Neural cell (in vitro differentiated cells): ENCODE measurements at regions not wholly inside any gene's neighbourhood (a gene's known extent, or its start where the extent isn't known, plus 50 kb on each side); places are given as distances from the start of the nearest gene placed in this dataset.

Experiments used
- H2AFZ ChIP-seq: fragments of 200-600, 300-800 bp; sonication (generic), shearing (Covaris generic); 2 replicates; pipeline ENCODE4 v1.6.0; 2014; ENCODE audit warnings: low read depth, mild to moderate bottlenecking, antibody characterized with exemption, low read length, moderate library complexity
- H3F3A ChIP-seq: fragments of 200-600 bp; shearing (Covaris generic); 2 replicates; pipeline ENCODE4 v1.6.1; 2016; ENCODE audit warnings: mild to moderate bottlenecking, moderate library complexity, mixed read lengths, antibody characterized with exemption, low read length; ENCODE audit not compliant: insufficient read depth, poor library complexity, severe bottlenecking
- H3K27ac ChIP-seq: fragments of 200-600, 300-800 bp; sonication (generic), shearing (Covaris generic); 2 replicates; pipeline ENCODE4 v1.5.1; 2014; ENCODE audit warnings: mild to moderate bottlenecking, low read length, moderate library complexity
- H3K27me3 ChIP-seq: fragments of 300-800, 200-600 bp; sonication (generic), shearing (Covaris generic); 2 replicates; pipeline ENCODE4 v1.6.0; 2014; ENCODE audit warnings: mild to moderate bottlenecking, low read depth, low read length, moderate library complexity; ENCODE audit not compliant: insufficient read depth
- H3K36me3 ChIP-seq: fragments of 300-800, 200-600 bp; sonication (generic), shearing (Covaris generic); 2 replicates; pipeline ENCODE4 v1.5.1; 2014; ENCODE audit warnings: mild to moderate bottlenecking, antibody characterized with exemption, low read length, moderate library complexity; ENCODE audit not compliant: insufficient read depth
- H3K4me2 ChIP-seq: fragments of 300-800, 200-600 bp; sonication (generic), shearing (Covaris generic); 2 replicates; pipeline ENCODE4 v1.6.0; 2014; ENCODE audit warnings: mild to moderate bottlenecking, low read length
- H3K4me3 ChIP-seq: fragments of 300-800, 200-600 bp; sonication (generic), shearing (Covaris generic); 2 replicates; pipeline ENCODE4 v1.5.1; 2014; ENCODE audit warnings: mild to moderate bottlenecking, low read length, moderate library complexity
- H3K79me2 ChIP-seq: fragments of 200-600 bp; shearing (Covaris generic); replicated peaks from 2 replicates; pipeline ENCODE4 v1.6.0; 2014; ENCODE audit warnings: mild to moderate bottlenecking, low read length, moderate library complexity; ENCODE audit not compliant: insufficient read depth
- H3K9ac ChIP-seq: fragments of 300-800, 200-600 bp; sonication (generic), shearing (Covaris generic); 2 replicates; pipeline ENCODE4 v1.6.1; 2016; ENCODE audit warnings: mild to moderate bottlenecking, low read length, mixed read lengths
- H3K9me2 ChIP-seq: fragments of 200-600 bp; shearing (Covaris generic); 2 replicates; pipeline ENCODE4 v1.6.1; 2016; ENCODE audit warnings: mild to moderate bottlenecking, low read length, mixed read lengths; ENCODE audit not compliant: insufficient read depth
- H3K9me3 ChIP-seq: fragments of 200-600, 300-800 bp; sonication (generic), shearing (Covaris generic); 2 replicates; pipeline ENCODE4 v1.6.1; 2016; ENCODE audit warnings: mild to moderate bottlenecking, mixed run types, low read length, moderate library complexity, mixed read lengths
- H4K20me1 ChIP-seq: fragments of 200-600 bp; shearing (Covaris generic); 2 replicates; pipeline ENCODE4 v1.6.1; 2016; ENCODE audit warnings: mild to moderate bottlenecking, mixed run types; ENCODE audit not compliant: insufficient read depth
- CTCF ChIP-seq: fragments of 450-650 bp; IDR thresholded peaks from 2 replicates; pipeline ENCODE4 v1.5.1; 2014; ENCODE audit warnings: antibody characterized with exemption, mild to moderate bottlenecking, moderate library complexity; ENCODE audit not compliant: poor library complexity, severe bottlenecking
- EP300 ChIP-seq: fragments of 450-650 bp; conservative IDR thresholded peaks from 2 replicates; pipeline ENCODE4 v1.6.1; 2014; ENCODE audit warnings: antibody characterized with exemption, mild to moderate bottlenecking, moderate library complexity; ENCODE audit not compliant: poor library complexity, severe bottlenecking
- EZH2 ChIP-seq: fragments of 200-600, 300-800 bp; shearing (Covaris generic), sonication (generic); IDR thresholded peaks from 2 replicates; pipeline ENCODE4 v1.6.1; 2014; ENCODE audit warnings: antibody characterized with exemption, low read length, borderline replicate concordance, mild to moderate bottlenecking; ENCODE audit not compliant: insufficient read depth, poor library complexity, severe bottlenecking
- MXI1 ChIP-seq: fragments of 450-650 bp; conservative IDR thresholded peaks from 2 replicates; pipeline ENCODE4 v1.6.1; 2014; ENCODE audit warnings: antibody characterized with exemption, mild to moderate bottlenecking; ENCODE audit not compliant: poor library complexity, severe bottlenecking
- POLR2AphosphoS5 ChIP-seq: IDR thresholded peaks from 2 replicates; pipeline ENCODE4 v1.6.1; 2012
- RAD21 ChIP-seq: fragments of 450-650 bp; conservative IDR thresholded peaks from 2 replicates; pipeline ENCODE4 v1.6.1; 2014; ENCODE audit warnings: antibody characterized with exemption, mild to moderate bottlenecking, moderate library complexity
- REST ChIP-seq: IDR thresholded peaks from 2 replicates; pipeline ENCODE4 v1.6.1; 2012; ENCODE audit warnings: borderline replicate concordance
- SMC3 ChIP-seq: fragments of 450-650 bp; conservative IDR thresholded peaks from 2 replicates; pipeline ENCODE4 v1.6.1; 2014; ENCODE audit warnings: antibody characterized with exemption, mild to moderate bottlenecking, moderate library complexity; ENCODE audit not compliant: poor library complexity
- TAF1 ChIP-seq: IDR thresholded peaks from 2 replicates; pipeline ENCODE4 v1.6.1; 2012; ENCODE audit warnings: low read depth

GRCh38 chr12:92487138-92487485 lies 215.7 kb upstream of the PLEKHG7 start:
- Histone ChIP-seq H3K79me2 (no peaks in the 10 kb centered on the region), H3K4me3 (no peak overlapping the region), H3K9ac (no peak overlapping the region), H3F3A (no peaks in the 10 kb centered on the region), H3K9me3 (no peaks in the 10 kb centered on the region), H3K4me2 (no peak overlapping the region), H3K9me2 (no peaks in the 10 kb centered on the region), H3K36me3 (no peaks in the 10 kb centered on the region), H4K20me1 (no peaks in the 10 kb centered on the region), H2AFZ (no peak overlapping the region), H3K27ac (no peak overlapping the region), H3K27me3 (no peaks in the 10 kb centered on the region)
- no peak for TF ChIP-seq TAF1
- TF ChIP-seq RAD21, result no peak
- no peak for TF ChIP-seq SMC3
- no peak for TF ChIP-seq EP300
- TF ChIP-seq MXI1, result no peak
- TF ChIP-seq POLR2AphosphoS5, result no peak
- TF ChIP-seq CTCF, result no peak
- no peak for TF ChIP-seq REST
- TF ChIP-seq EZH2, result no peak

- Histone ChIP-seq H3K4me3 (no peak overlapping the region), H4K20me1 (no peaks in the 10 kb centered on the region), H2AFZ (no peak overlapping the region), H3K27me3 (no peaks in the 10 kb centered on the region), H3K4me2 (no peak overlapping the region), H3K27ac (no peak overlapping the region), H3K9me3 (no peaks in the 10 kb centered on the region), H3K36me3 (no peaks in the 10 kb centered on the region), H3K9ac (no peak overlapping the region), H3K79me2 (no peaks in the 10 kb centered on the region), H3F3A (no peaks in the 10 kb centered on the region), H3K9me2 (no peaks in the 10 kb centered on the region)
- TF ChIP-seq TAF1 (no peak), RAD21 (no peak), REST (no peak), CTCF (no peak)
Measured at GRCh38 chr12:92486443-92487137, 216.2 kb upstream of the PLEKHG7 start.
